ENCODE measurements at regions not wholly inside any gene's neighbourhood (a gene's known extent, or its start where the extent isn't known, plus 50 kb on each side); places are given as distances from the start of the nearest gene placed in this dataset.

GRCh38 chr9:117487555-117488175 lies 72.8 kb upstream of the ASTN2 start:
- DNase-seq (ENCODE audit: low spot score), result peak; percentile 78

GRCh38 chr9:117486426-117486825 lies 71.6 kb upstream of the ASTN2 start:
- no peak for DNase-seq (ENCODE audit: low spot score)

GRCh38 chr9:117485176-117485575 lies 70.3 kb upstream of the ASTN2 start:
- no peak for DNase-seq (ENCODE audit: low spot score)

- no peak for DNase-seq (ENCODE audit: low spot score)
These were observed 65.9 kb upstream of the ASTN2 start for GRCh38 chr9:117480729-117481128.

GRCh38 chr9:117480253-117480652 lies 65.4 kb upstream of the ASTN2 start:
- no peak for DNase-seq (ENCODE audit: low spot score)

GRCh38 chr9:117473293-117473692 lies 58.4 kb upstream of the ASTN2 start:
- DNase-seq (ENCODE audit: low spot score), result no peak

GRCh38 chr9:117470902-117471301 lies 56.0 kb upstream of the ASTN2 start:
- no peak for DNase-seq (ENCODE audit: low spot score)

GRCh38 chr9:117470455-117470854 lies 55.6 kb upstream of the ASTN2 start:
- no peak for DNase-seq (ENCODE audit: low spot score)

GRCh38 chr9:117466111-117466510 lies 51.3 kb upstream of the ASTN2 start:
- no peak for DNase-seq (ENCODE audit: low spot score)

- DNase-seq (ENCODE audit: low spot score), result no peak
These were observed 50.8 kb upstream of the ASTN2 start for GRCh38 chr9:117465706-117466105.

- no peak for DNase-seq (ENCODE audit: low spot score)
These were observed 50.2 kb upstream of the ASTN2 start for GRCh38 chr9:117464941-117465616.
